ENCODE measurements at regions not wholly inside any gene's neighbourhood (a gene's known extent, or its start where the extent isn't known, plus 50 kb on each side); places are given as distances from the start of the nearest gene placed in this dataset.

GRCh38 chr4:130689181-130689580, 1593.2 kb downstream of the C4orf33 start:
- DNase-seq (ENCODE audit: extremely low spot score): no peak
- ChIA-PET POLR2A (no interaction called here), CTCF (no interaction called here)
- no peak for TF ChIP-seq CTCF (IDR thresholded peaks at IDR 0.05; ENCODE audit: control extremely low read depth, extremely low read depth, low read depth, missing control alignments)

GRCh38 chr4:130698251-130698650, 1602.3 kb downstream of the C4orf33 start:
- CTCF ChIA-PET: no interaction called here
- no peak for TF ChIP-seq CTCF (IDR thresholded peaks at IDR 0.05; ENCODE audit: control extremely low read depth, extremely low read depth, low read depth, missing control alignments)
- POLR2A ChIA-PET: no interaction called here
- DNase-seq (ENCODE audit: extremely low spot score): no peak

- DNase-seq (ENCODE audit: extremely low spot score): no peak
- no peak for TF ChIP-seq CTCF (IDR thresholded peaks at IDR 0.05; ENCODE audit: control extremely low read depth, extremely low read depth, low read depth, missing control alignments)
- POLR2A ChIA-PET: no interaction called here
- CTCF ChIA-PET: no interaction called here
Observed at GRCh38 chr4:130699004-130699403, 1603.1 kb downstream of the C4orf33 start.

- POLR2A ChIA-PET: no interaction called here
- CTCF ChIA-PET: no interaction called here
- no peak for DNase-seq (ENCODE audit: extremely low spot score)
- TF ChIP-seq CTCF (IDR thresholded peaks at IDR 0.05; ENCODE audit: control extremely low read depth, extremely low read depth, low read depth, missing control alignments): no peak
Observed at GRCh38 chr4:130703211-130703935, 1607.4 kb downstream of the C4orf33 start.

- CTCF ChIA-PET: interaction anchor here (1.1 kb wide), 1 partner anchor 10 kb away, joined by 3 read pairs; no protein-coding TSS in a partner anchor
- POLR2A ChIA-PET: no interaction called here
- no peak for TF ChIP-seq CTCF (IDR thresholded peaks at IDR 0.05; ENCODE audit: control extremely low read depth, extremely low read depth, low read depth, missing control alignments)
- DNase-seq (ENCODE audit: extremely low spot score): no peak
Observed at GRCh38 chr4:130705023-130705422, 1609.1 kb downstream of the C4orf33 start.

GRCh38 chr4:130712038-130712437, 1616.1 kb downstream of the C4orf33 start:
- POLR2A ChIA-PET: no interaction called here
- no peak for TF ChIP-seq CTCF (IDR thresholded peaks at IDR 0.05; ENCODE audit: control extremely low read depth, extremely low read depth, low read depth, missing control alignments)
- CTCF ChIA-PET: no interaction called here
- DNase-seq (ENCODE audit: extremely low spot score): no peak

Measured in GM10248 (cell line).